AML-193 (cell line): ENCODE measurements at regions not wholly inside any gene's neighbourhood (a gene's known extent, or its start where the extent isn't known, plus 50 kb on each side); places are given as distances from the start of the nearest gene placed in this dataset.

Experiments
- DNase-seq, 2 experiments: peaks; one replicate each; lab custom pipeline; 2025; lab: John Stamatoyannopoulos, UW

GRCh38 chr12:92614502-92614901 is 88.3 kb upstream of the PLEKHG7 start:
- DNase-seq, result no peak

GRCh38 chr12:92614001-92614400 is 88.8 kb upstream of the PLEKHG7 start:
- DNase-seq, result no peak

- no peak for DNase-seq
Measured at GRCh38 chr12:92612611-92613010, 90.2 kb upstream of the PLEKHG7 start.

GRCh38 chr12:92608151-92609091 is 94.4 kb upstream of the PLEKHG7 start:
- peak in 1 of 2 experiments; percentile 21 for DNase-seq

- no peak for DNase-seq
Measured at GRCh38 chr12:92606956-92607355, 95.8 kb upstream of the PLEKHG7 start.

GRCh38 chr12:92605621-92606170 is 97.1 kb upstream of the PLEKHG7 start:
- no peak for DNase-seq

- no peak for DNase-seq
Measured at GRCh38 chr12:92604786-92605185, 98.0 kb upstream of the PLEKHG7 start.

- no peak for DNase-seq
Measured at GRCh38 chr12:92603741-92604432, 98.9 kb upstream of the PLEKHG7 start.

- no peak for DNase-seq
Measured at GRCh38 chr12:92602930-92603623, 99.7 kb upstream of the PLEKHG7 start.

GRCh38 chr12:92602476-92602875 is 100.3 kb upstream of the PLEKHG7 start:
- no peak for DNase-seq

GRCh38 chr12:92601680-92602079 is 101.1 kb upstream of the PLEKHG7 start:
- no peak for DNase-seq

GRCh38 chr12:92601176-92601575 is 101.6 kb upstream of the PLEKHG7 start:
- DNase-seq, result no peak

- DNase-seq, result no peak
Measured at GRCh38 chr12:92600052-92600451, 102.7 kb upstream of the PLEKHG7 start.

- DNase-seq, result no peak
Measured at GRCh38 chr12:92597997-92598396, 104.8 kb upstream of the PLEKHG7 start.

- DNase-seq, result no peak
Measured at GRCh38 chr12:92597118-92597517, 105.7 kb upstream of the PLEKHG7 start.

GRCh38 chr12:92596383-92596782 is 106.4 kb upstream of the PLEKHG7 start:
- DNase-seq, result no peak

- DNase-seq, result no peak
Measured at GRCh38 chr12:92595663-92596062, 107.1 kb upstream of the PLEKHG7 start.

GRCh38 chr12:92593734-92594402 is 108.9 kb upstream of the PLEKHG7 start:
- DNase-seq, result peak; percentile 93 to 94

GRCh38 chr12:92585115-92585727 is 117.6 kb upstream of the PLEKHG7 start:
- peak in 1 of 2 experiments; percentile 22 for DNase-seq

GRCh38 chr12:92583910-92584309 is 118.9 kb upstream of the PLEKHG7 start:
- no peak for DNase-seq

GRCh38 chr12:92582893-92583292 is 119.9 kb upstream of the PLEKHG7 start:
- no peak for DNase-seq
